ENCODE measurements at regions not wholly inside any gene's neighbourhood (a gene's known extent, or its start where the extent isn't known, plus 50 kb on each side); places are given as distances from the start of the nearest gene placed in this dataset.

DNA sequence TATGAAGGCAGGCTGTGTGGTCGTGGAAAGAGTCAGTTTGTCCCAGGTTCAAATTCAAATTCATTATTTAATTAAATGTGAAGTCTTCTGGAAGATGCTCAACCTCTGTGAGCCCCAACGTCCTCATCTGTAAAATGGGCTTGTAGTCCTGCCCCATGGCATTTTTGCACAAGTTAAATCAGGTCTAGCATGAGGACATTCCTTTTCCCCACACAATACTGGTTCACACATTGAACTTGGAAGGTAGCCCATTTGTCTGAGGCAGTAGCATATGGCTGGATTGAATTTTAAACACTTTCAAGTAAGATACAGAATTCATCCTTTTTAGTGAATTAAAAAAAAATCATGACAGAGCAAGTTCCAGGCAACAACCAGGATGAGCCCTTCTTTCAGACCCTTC lies 665.4 kb upstream of the HS6ST1 start:
- Histone ChIP-seq H3K27me3 (no peaks in the 10 kb centered on the region), H3K4me1 (no peaks in the 10 kb centered on the region), H3K9me3 (no peaks in the 10 kb centered on the region), H3K36me3 (ENCODE audit: low read depth, missing control alignments) (no peaks in the 10 kb centered on the region), H3K27ac (no peak overlapping the region), H3K4me3 (no peak overlapping the region)
- 81 to 94% methylated on average over 2 of the region's 2 CpGs for WGBS, 2 donors
- TF ChIP-seq POLR2A (IDR thresholded peaks at IDR 0.05) = no peak
- TF ChIP-seq CTCF (IDR thresholded peaks at IDR 0.05) = no peak
- intact Hi-C loops (cut with DNase I; ENCODE audit: low total_unique reads) = no loop called here
- no peak for DNase-seq

DNA sequence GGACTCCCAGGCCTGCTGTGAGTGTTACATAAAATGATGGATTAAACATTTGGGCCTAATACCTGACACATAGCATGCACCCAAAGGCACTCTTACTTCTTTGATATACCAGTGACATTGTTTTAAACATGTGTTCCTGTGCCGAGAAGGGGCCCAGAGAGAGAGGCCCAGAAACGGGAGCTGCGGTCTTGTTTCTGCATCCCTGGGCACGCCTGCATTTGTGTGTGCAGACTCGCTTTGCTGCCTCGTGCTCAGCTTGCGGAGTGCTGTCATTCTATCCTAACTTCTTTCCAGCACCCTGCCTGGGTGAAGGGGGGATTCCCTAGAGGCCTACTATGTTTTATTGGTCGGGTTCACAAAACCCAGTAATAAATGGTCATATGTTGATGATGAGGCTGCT lies 666.2 kb upstream of the HS6ST1 start:
- Histone ChIP-seq H3K9me3 (no peaks in the 10 kb centered on the region), H3K4me1 (no peaks in the 10 kb centered on the region), H3K27me3 (no peaks in the 10 kb centered on the region), H3K36me3 (ENCODE audit: low read depth, missing control alignments) (no peaks in the 10 kb centered on the region), H3K27ac (no peak overlapping the region), H3K4me3 (no peak overlapping the region)
- TF ChIP-seq POLR2A (IDR thresholded peaks at IDR 0.05) = no peak
- no peak for TF ChIP-seq CTCF (IDR thresholded peaks at IDR 0.05)
- no peak for DNase-seq
- intact Hi-C loops (cut with DNase I; ENCODE audit: low total_unique reads) = no loop called here
- 85 to 94% methylated on average over 8 of the region's 8 CpGs for WGBS, 2 donors

DNA sequence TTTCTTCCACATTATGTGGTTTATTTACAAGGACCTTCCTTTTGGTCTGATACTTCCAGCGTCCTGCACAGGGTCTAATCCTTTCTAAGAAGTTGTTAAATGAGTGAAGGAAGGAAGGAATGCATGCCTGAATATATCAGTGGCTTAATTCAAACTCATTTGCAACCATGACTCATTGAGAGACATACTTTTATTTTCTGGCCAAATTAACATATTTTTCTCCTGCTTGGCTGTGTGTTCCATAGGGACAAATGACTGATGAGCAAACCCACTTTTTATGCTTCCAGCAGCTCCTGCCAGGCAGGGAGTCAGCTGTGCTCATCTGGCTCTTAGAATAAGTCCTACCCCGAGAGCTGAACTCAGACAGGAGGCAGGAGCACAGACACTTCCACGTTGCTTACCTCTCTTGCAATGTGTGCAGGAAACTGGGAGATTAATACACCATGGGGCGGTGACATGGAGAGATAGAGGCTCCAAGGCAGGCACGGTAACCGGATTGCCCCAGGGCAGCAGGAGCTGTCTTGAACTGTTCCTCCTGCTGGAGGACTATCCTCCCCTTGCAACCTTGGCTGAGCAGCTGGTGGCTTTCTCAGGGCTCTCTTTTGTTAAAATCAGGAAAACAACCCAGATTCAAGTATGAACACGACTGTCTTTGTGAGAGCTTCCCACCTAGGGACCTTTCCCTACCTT lies 667.5 kb upstream of the HS6ST1 start:
- no peak for TF ChIP-seq POLR2A (IDR thresholded peaks at IDR 0.05)
- TF ChIP-seq CTCF (IDR thresholded peaks at IDR 0.05) = no peak
- intact Hi-C loops (cut with DNase I; ENCODE audit: low total_unique reads) = no loop called here
- H3K27ac ChIP-seq = no peak overlapping the region
- H3K9me3 ChIP-seq = no peaks in the 10 kb centered on the region
- H3K27me3 ChIP-seq = no peaks in the 10 kb centered on the region
- WGBS, 2 donors = 39 to 42% methylated on average over 7 of the region's 7 CpGs
- DNase-seq = no peak
- H3K4me1 ChIP-seq = no peaks in the 10 kb centered on the region
- H3K4me3 ChIP-seq = no peak overlapping the region
- no peaks in the 10 kb centered on the region for H3K36me3 ChIP-seq (ENCODE audit: low read depth, missing control alignments)

DNA sequence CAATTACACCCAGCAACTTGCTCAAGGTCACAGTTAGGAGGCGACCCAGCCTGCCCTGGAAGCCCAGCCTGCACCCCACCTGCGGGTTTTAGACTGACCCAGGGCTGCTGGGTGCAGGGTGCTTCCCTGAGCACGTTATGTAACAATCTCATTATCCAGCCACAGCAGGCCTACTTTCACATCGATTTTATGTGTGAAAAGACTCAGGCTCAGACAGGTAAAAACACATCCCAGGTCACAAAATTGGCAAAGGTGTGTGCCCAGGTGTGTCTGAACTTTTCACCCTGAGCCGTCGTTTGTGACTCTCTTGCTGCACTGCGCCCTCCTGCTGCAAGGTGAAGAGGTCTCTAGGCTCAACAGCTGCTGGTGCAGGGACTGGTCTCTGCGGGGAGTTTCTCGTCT lies 668.2 kb upstream of the HS6ST1 start:
- Histone ChIP-seq H3K27me3 (no peaks in the 10 kb centered on the region), H3K9me3 (no peaks in the 10 kb centered on the region), H3K4me3 (no peak overlapping the region), H3K4me1 (no peaks in the 10 kb centered on the region), H3K36me3 (ENCODE audit: low read depth, missing control alignments) (no peaks in the 10 kb centered on the region), H3K27ac (no peak overlapping the region)
- WGBS, 2 donors = 79 to 80% methylated on average over 5 to 9 of the region's 9 CpGs
- intact Hi-C loops (cut with DNase I; ENCODE audit: low total_unique reads) = no loop called here
- TF ChIP-seq CTCF (IDR thresholded peaks at IDR 0.05) (no peak), POLR2A (IDR thresholded peaks at IDR 0.05) (no peak)
- no peak for DNase-seq

- Histone ChIP-seq H3K36me3 (ENCODE audit: low read depth, missing control alignments) (no peaks in the 10 kb centered on the region), H3K27ac (no peak overlapping the region), H3K4me3 (no peak overlapping the region), H3K9me3 (no peaks in the 10 kb centered on the region), H3K27me3 (no peaks in the 10 kb centered on the region), H3K4me1 (no peaks in the 10 kb centered on the region)
- TF ChIP-seq CTCF (IDR thresholded peaks at IDR 0.05) (no peak), POLR2A (IDR thresholded peaks at IDR 0.05) (no peak)
- intact Hi-C loops (cut with DNase I; ENCODE audit: low total_unique reads) = no loop called here
- DNase-seq = no peak
- 54 to 80% methylated on average over 3 of the region's 3 CpGs for WGBS, 2 donors
Measured at GRCh38 chr2:128988326-128988725, 669.7 kb upstream of the HS6ST1 start.

Data from testis (tissue), 2 donors.